K562 (cell line): ENCODE measurements at regions not wholly inside any gene's neighbourhood (a gene's known extent, or its start where the extent isn't known, plus 50 kb on each side); places are given as distances from the start of the nearest gene placed in this dataset.

Experiments
- CSDE1 ChIP-seq, 2 experiments: fragments of 450-650 bp; IDR thresholded peaks; 2 replicates each; pipeline ENCODE4 v1.6.1; 2016; ENCODE audit warnings: mild to moderate bottlenecking in 1 of 2
- EHMT2 ChIP-seq: fragments of 450-650 bp; IDR thresholded peaks from 2 replicates; pipeline ENCODE4 v1.6.1; 2018; ENCODE audit warnings: antibody characterized with exemption
- ESRRA ChIP-seq: fragments of 450-650 bp; IDR thresholded peaks from 2 replicates; pipeline ENCODE4 v1.6.1; 2014; ENCODE audit warnings: low read depth, mild to moderate bottlenecking, moderate library complexity, borderline replicate concordance
- ETV6 ChIP-seq, 3 experiments: fragments of 150-350 bp in 1 of 3; sonication (generic) in 1 of 3; formaldehyde crosslinking in 1 of 3; IDR thresholded peaks; 2 replicates each; pipeline versions ENCODE4 v1.6.1 to v1.8.0; 2014 to 2022; ENCODE audit warnings: borderline replicate concordance in 2 of 3, low read depth in 2 of 3, antibody characterized with exemption in 1 of 3, low read length in 1 of 3, mild to moderate bottlenecking in 1 of 3, missing genetic modification reagents in 1 of 3
- POLR2AphosphoS5 ChIP-seq: IDR thresholded peaks from 2 replicates; pipeline ENCODE4 v1.6.1; 2011; ENCODE audit warnings: mild to moderate bottlenecking, low read depth, low read length, moderate library complexity; ENCODE audit not compliant: control insufficient read depth, insufficient read depth
- RAD21 ChIP-seq, 2 experiments: fragments of 250-450 bp in 1 of 2; fragments of 450-650 bp in 1 of 2; sonication (Bioruptor Pico) in 1 of 2; formaldehyde crosslinking in 1 of 2; IDR thresholded peaks in 1 of 2; conservative IDR thresholded peaks in 1 of 2; 2 replicates each; pipeline versions ENCODE4 v1.4.0 to v1.8.0; 2020 to 2022; ENCODE audit warnings: mild to moderate bottlenecking in 2 of 2, moderate library complexity in 1 of 2
- RNF2 ChIP-seq: sonication (generic); IDR thresholded peaks from 2 replicates; pipeline ENCODE4 v1.6.1; 2016
- ZNF165 ChIP-seq: fragments of 250-450 bp; sonication (Bioruptor Pico); IDR thresholded peaks from 2 replicates; pipeline ENCODE4 v1.4.0; 2020; ENCODE audit warnings: borderline replicate concordance
- ZNF589 ChIP-seq: fragments of 200-800 bp; sonication (Bioruptor generic); IDR thresholded peaks from 2 replicates; pipeline ENCODE4 v1.6.1; 2016; ENCODE audit warnings: low read depth, missing genetic modification characterization, missing compliant biosample characterization
- TF ChIP-seq, protein P1 (sequence below), 3 experiments: IDR thresholded peaks in 2 of 3; conservative IDR thresholded peaks in 1 of 3; 2 replicates each; pipeline ENCODE4 v1.5.1; 2011 to 2012; ENCODE audit warnings: low read length in 3 of 3, mild to moderate bottlenecking in 3 of 3, control low read depth in 2 of 3, improper control_type of control experiment in 1 of 3, inconsistent platforms in 1 of 3, low read depth in 1 of 3, mixed read lengths in 1 of 3, moderate library complexity in 1 of 3; ENCODE audit not compliant: insufficient read depth in 2 of 3
- TF ChIP-seq, protein P2 (sequence below): fragments of 450-650 bp; IDR thresholded peaks from 2 replicates; pipeline ENCODE4 v1.6.1; 2016; ENCODE audit warnings: antibody characterized with exemption
- TF ChIP-seq, protein P3 (sequence below): fragments of 250-450 bp; sonication (Bioruptor Pico); IDR thresholded peaks from 2 replicates; pipeline ENCODE4 v1.5.0; 2020; ENCODE audit warnings: mild to moderate bottlenecking, borderline replicate concordance
- TF ChIP-seq, protein P4 (sequence below), 2 experiments: fragments of 450-650 bp; formaldehyde crosslinking in 1 of 2; IDR thresholded peaks; 2 replicates each; pipeline versions ENCODE4 v1.4.0 to v1.6.1; 2014 to 2020; ENCODE audit warnings: mild to moderate bottlenecking in 2 of 2, borderline replicate concordance in 1 of 2, low read depth in 1 of 2
- TF ChIP-seq, protein P5 (sequence below): fragments of 450-650 bp; IDR thresholded peaks from 2 replicates; pipeline ENCODE4 v1.6.1; 2017; ENCODE audit warnings: mild to moderate bottlenecking, moderate library complexity

DNA sequence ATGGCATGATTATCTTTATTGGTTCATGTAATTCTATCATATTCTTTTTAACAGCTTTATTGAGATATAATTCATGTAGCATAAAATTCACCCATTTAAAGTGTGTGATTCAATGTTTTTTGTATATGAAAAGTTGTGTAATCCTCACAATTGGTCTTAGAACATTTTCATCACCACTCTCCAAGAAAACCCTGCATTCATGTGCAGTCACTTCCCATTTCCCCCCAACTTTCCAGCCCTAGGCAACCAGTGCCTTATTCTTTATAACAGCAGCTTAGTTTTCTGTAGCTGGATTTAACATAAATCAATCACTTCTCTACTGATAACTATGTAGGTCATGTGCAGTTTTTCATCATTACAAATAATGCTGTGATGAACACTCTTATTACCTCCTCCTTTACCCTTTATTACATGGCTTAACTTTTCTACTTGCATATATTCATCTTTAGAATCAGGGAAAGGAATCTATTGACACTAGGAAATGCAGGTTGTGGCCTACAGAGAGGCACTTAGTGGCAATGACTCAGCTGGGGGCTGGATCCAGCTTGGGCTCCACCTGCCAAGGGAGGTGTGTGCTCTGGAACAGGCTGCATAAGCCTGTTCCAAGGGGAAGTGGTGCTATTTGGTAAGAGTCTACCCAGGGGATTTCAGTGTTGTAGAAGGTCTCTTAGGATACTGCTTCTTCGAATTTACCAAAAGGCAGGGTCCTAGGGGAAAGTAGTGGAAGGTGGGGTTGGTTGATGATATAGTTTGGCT lies 89.1 kb downstream of the ETAA1 start:
- TF ChIP-seq RAD21 (CRISPR knock-in tag; conservative IDR thresholded peaks at IDR 0.05 in 1 of 2, IDR thresholded peaks at IDR 0.05 in 1 of 2) = no peak
- TF ChIP-seq ESRRA = no peak
- no peak for TF ChIP-seq CSDE1 (IDR thresholded peaks at IDR 0.05)
- no peak for TF ChIP-seq ZNF165
- TF ChIP-seq POLR2AphosphoS5 = no peak
- TF ChIP-seq, protein P1, sequence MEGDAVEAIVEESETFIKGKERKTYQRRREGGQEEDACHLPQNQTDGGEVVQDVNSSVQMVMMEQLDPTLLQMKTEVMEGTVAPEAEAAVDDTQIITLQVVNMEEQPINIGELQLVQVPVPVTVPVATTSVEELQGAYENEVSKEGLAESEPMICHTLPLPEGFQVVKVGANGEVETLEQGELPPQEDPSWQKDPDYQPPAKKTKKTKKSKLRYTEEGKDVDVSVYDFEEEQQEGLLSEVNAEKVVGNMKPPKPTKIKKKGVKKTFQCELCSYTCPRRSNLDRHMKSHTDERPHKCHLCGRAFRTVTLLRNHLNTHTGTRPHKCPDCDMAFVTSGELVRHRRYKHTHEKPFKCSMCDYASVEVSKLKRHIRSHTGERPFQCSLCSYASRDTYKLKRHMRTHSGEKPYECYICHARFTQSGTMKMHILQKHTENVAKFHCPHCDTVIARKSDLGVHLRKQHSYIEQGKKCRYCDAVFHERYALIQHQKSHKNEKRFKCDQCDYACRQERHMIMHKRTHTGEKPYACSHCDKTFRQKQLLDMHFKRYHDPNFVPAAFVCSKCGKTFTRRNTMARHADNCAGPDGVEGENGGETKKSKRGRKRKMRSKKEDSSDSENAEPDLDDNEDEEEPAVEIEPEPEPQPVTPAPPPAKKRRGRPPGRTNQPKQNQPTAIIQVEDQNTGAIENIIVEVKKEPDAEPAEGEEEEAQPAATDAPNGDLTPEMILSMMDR (IDR thresholded peaks at IDR 0.05 in 2 of 3, conservative IDR thresholded peaks at IDR 0.05 in 1 of 3; ENCODE audit: insufficient read depth in 2 of 3, low read depth in 1 of 3, low read length in 3 of 3) = no peak
- TF ChIP-seq, protein P2, sequence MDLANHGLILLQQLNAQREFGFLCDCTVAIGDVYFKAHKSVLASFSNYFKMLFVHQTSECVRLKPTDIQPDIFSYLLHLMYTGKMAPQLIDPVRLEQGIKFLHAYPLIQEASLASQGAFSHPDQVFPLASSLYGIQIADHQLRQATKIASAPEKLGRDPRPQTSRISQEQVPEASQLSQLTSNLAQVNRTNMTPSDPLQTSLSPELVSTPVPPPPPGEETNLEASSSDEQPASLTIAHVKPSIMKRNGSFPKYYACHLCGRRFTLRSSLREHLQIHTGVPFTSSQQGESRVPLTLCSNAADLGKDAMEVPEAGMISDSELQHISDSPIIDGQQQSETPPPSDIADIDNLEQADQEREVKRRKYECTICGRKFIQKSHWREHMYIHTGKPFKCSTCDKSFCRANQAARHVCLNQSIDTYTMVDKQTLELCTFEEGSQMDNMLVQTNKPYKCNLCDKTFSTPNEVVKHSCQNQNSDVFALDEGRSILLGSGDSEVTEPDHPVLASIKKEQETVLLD = no peak
- TF ChIP-seq, protein P3, sequence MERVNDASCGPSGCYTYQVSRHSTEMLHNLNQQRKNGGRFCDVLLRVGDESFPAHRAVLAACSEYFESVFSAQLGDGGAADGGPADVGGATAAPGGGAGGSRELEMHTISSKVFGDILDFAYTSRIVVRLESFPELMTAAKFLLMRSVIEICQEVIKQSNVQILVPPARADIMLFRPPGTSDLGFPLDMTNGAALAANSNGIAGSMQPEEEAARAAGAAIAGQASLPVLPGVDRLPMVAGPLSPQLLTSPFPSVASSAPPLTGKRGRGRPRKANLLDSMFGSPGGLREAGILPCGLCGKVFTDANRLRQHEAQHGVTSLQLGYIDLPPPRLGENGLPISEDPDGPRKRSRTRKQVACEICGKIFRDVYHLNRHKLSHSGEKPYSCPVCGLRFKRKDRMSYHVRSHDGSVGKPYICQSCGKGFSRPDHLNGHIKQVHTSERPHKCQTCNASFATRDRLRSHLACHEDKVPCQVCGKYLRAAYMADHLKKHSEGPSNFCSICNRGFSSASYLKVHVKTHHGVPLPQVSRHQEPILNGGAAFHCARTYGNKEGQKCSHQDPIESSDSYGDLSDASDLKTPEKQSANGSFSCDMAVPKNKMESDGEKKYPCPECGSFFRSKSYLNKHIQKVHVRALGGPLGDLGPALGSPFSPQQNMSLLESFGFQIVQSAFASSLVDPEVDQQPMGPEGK = no peak
- TF ChIP-seq, protein P4, sequence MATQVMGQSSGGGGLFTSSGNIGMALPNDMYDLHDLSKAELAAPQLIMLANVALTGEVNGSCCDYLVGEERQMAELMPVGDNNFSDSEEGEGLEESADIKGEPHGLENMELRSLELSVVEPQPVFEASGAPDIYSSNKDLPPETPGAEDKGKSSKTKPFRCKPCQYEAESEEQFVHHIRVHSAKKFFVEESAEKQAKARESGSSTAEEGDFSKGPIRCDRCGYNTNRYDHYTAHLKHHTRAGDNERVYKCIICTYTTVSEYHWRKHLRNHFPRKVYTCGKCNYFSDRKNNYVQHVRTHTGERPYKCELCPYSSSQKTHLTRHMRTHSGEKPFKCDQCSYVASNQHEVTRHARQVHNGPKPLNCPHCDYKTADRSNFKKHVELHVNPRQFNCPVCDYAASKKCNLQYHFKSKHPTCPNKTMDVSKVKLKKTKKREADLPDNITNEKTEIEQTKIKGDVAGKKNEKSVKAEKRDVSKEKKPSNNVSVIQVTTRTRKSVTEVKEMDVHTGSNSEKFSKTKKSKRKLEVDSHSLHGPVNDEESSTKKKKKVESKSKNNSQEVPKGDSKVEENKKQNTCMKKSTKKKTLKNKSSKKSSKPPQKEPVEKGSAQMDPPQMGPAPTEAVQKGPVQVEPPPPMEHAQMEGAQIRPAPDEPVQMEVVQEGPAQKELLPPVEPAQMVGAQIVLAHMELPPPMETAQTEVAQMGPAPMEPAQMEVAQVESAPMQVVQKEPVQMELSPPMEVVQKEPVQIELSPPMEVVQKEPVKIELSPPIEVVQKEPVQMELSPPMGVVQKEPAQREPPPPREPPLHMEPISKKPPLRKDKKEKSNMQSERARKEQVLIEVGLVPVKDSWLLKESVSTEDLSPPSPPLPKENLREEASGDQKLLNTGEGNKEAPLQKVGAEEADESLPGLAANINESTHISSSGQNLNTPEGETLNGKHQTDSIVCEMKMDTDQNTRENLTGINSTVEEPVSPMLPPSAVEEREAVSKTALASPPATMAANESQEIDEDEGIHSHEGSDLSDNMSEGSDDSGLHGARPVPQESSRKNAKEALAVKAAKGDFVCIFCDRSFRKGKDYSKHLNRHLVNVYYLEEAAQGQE (IDR thresholded peaks at IDR 0.05; ENCODE audit: borderline replicate concordance) = no peak
- TF ChIP-seq, protein P4 (CRISPR knock-in tag; IDR thresholded peaks at IDR 0.05; ENCODE audit: low read depth) = no peak
- no peak for TF ChIP-seq EHMT2
- TF ChIP-seq ZNF589 (CRISPR knock-in tag) = no peak
- no peak for TF ChIP-seq ETV6 (IDR thresholded peaks at IDR 0.05; ENCODE audit: borderline replicate concordance in 1 of 2, low read depth in 2 of 2, low read length in 1 of 2)
- no peak for TF ChIP-seq ETV6 (CRISPR knock-in tag; IDR thresholded peaks at IDR 0.05; ENCODE audit: borderline replicate concordance)
- TF ChIP-seq, protein P5, sequence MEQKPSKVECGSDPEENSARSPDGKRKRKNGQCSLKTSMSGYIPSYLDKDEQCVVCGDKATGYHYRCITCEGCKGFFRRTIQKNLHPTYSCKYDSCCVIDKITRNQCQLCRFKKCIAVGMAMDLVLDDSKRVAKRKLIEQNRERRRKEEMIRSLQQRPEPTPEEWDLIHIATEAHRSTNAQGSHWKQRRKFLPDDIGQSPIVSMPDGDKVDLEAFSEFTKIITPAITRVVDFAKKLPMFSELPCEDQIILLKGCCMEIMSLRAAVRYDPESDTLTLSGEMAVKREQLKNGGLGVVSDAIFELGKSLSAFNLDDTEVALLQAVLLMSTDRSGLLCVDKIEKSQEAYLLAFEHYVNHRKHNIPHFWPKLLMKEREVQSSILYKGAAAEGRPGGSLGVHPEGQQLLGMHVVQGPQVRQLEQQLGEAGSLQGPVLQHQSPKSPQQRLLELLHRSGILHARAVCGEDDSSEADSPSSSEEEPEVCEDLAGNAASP = no peak
- TF ChIP-seq RNF2 = no peak
